IMR-90 (cell line): ENCODE measurements at regions not wholly inside any gene's neighbourhood (a gene's known extent, or its start where the extent isn't known, plus 50 kb on each side); places are given as distances from the start of the nearest gene placed in this dataset.

Experiments
- ATAC-seq: fragments of 200-7000 bp; cut with Tn5 transposase; 2 replicates; pipeline ENCODE4 v1.9.1; 2020; ENCODE audit warnings: low read depth, mild to moderate bottlenecking, moderate library complexity
- BruUV-seq: library from RNA; stranded (reverse); fragments of 400-500 nt; replicated peaks from 2 replicates; lab custom pipeline; 2021; lab: Mats Ljungman, UMichigan
- CTCF ChIA-PET: fragments of 300-600 bp; formaldehyde crosslinking; extraction: SDS; loops from one replicate; lab custom pipeline; 2021; ENCODE audit warnings: antibody characterized with exemption; lab: Yijun Ruan, JAX
- POLR2A ChIA-PET: fragments of 300-600 bp; sonication (Branson Sonifier 250); formaldehyde crosslinking; loops from one replicate; lab custom pipeline; 2022; ENCODE audit warnings: antibody characterized with exemption; ENCODE audit not compliant: unreplicated experiment; lab: Charles Lee
- DNase-seq: peaks from one replicate; pipeline ENCODE4 v3.0.0; 2013
- H2AFZ ChIP-seq: replicated peaks from 2 replicates; pipeline ENCODE3; 2013; ENCODE audit warnings: low read length, mild to moderate bottlenecking; ENCODE audit not compliant: poor library complexity
- H2AK5ac ChIP-seq: 2 replicates; pipeline ENCODE4 v1.6.1; 2013; ENCODE audit warnings: low read depth, low read length, inconsistent platforms
- H2AK9ac ChIP-seq: replicated peaks from 2 replicates; pipeline ENCODE3; 2013; ENCODE audit warnings: mild to moderate bottlenecking, low read depth, low read length, moderate library complexity; ENCODE audit not compliant: poor library complexity
- H2BK120ac ChIP-seq: 2 replicates; pipeline ENCODE4 v1.6.1; 2013; ENCODE audit warnings: low read depth, low read length, inconsistent platforms
- H2BK15ac ChIP-seq: 3 replicates; pipeline ENCODE4 v1.6.1; 2013; ENCODE audit warnings: low read depth, low read length, inconsistent platforms
- H2BK20ac ChIP-seq: 2 replicates; pipeline ENCODE4 v1.6.1; 2013; ENCODE audit warnings: low read depth, mild to moderate bottlenecking, inconsistent platforms, low read length, moderate library complexity
- H2BK5ac ChIP-seq: 2 replicates; pipeline ENCODE4 v1.6.1; 2013; ENCODE audit warnings: mild to moderate bottlenecking, low read depth, low read length, inconsistent platforms; ENCODE audit not compliant: poor library complexity, severe bottlenecking
- H3K14ac ChIP-seq: replicated peaks from 2 replicates; pipeline ENCODE4 v1.6.1; 2013; ENCODE audit warnings: low read depth, low read length, inconsistent platforms
- H3K18ac ChIP-seq: 2 replicates; pipeline ENCODE4 v1.6.1; 2013; ENCODE audit warnings: low read depth, low read length, control low read depth
- H3K23ac ChIP-seq: 2 replicates; pipeline ENCODE4 v1.6.1; 2013; ENCODE audit warnings: low read depth, low read length, inconsistent platforms
- H3K27ac ChIP-seq: 2 replicates; pipeline ENCODE4 v1.5.1; 2013; ENCODE audit warnings: mild to moderate bottlenecking, control low read depth, low read length; ENCODE audit not compliant: insufficient read depth
- H3K27me3 ChIP-seq: 2 replicates; pipeline ENCODE4 v1.6.1; 2013; ENCODE audit warnings: low read length; ENCODE audit not compliant: control insufficient read depth, insufficient read depth
- H3K36me3 ChIP-seq: 2 replicates; pipeline ENCODE4 v1.6.1; 2013; ENCODE audit warnings: low read length, mixed read lengths; ENCODE audit not compliant: control insufficient read depth, insufficient read depth
- H3K4ac ChIP-seq: 2 replicates; pipeline ENCODE4 v1.6.1; 2013; ENCODE audit warnings: low read depth, low read length, inconsistent platforms
- H3K4me1 ChIP-seq: 2 replicates; pipeline ENCODE4 v1.6.1; 2013; ENCODE audit warnings: low read length, mixed read lengths; ENCODE audit not compliant: control insufficient read depth, insufficient read depth
- H3K4me2 ChIP-seq: 2 replicates; pipeline ENCODE4 v1.6.1; 2013; ENCODE audit warnings: low read depth, mild to moderate bottlenecking, control low read depth, low read length, moderate library complexity
- H3K4me3 ChIP-seq: 2 replicates; pipeline ENCODE4 v1.5.1; 2013; ENCODE audit warnings: low read depth, mild to moderate bottlenecking, control low read depth, low read length, moderate library complexity; ENCODE audit not compliant: insufficient read depth
- H3K56ac ChIP-seq: 2 replicates; pipeline ENCODE4 v1.6.1; 2013; ENCODE audit warnings: low read length, inconsistent platforms; ENCODE audit not compliant: insufficient read depth; ENCODE audit errors: extremely low read depth
- H3K79me1 ChIP-seq, 2 experiments: 2 replicates each; pipeline ENCODE4 v1.6.1; 2013; ENCODE audit warnings: low read length in 2 of 2, inconsistent platforms in 1 of 2, low read depth in 1 of 2
- H3K9ac ChIP-seq: 2 replicates; pipeline ENCODE4 v1.6.1; 2013; ENCODE audit warnings: low read depth, low read length, control low read depth
- H3K9me1 ChIP-seq: 2 replicates; pipeline ENCODE4 v1.6.1; 2013; ENCODE audit warnings: low read length, inconsistent platforms; ENCODE audit not compliant: insufficient read depth
- H3K9me3 ChIP-seq: 2 replicates; pipeline ENCODE4 v1.6.1; 2013; ENCODE audit warnings: low read length; ENCODE audit not compliant: control insufficient read depth, insufficient read depth
- H4K20me1 ChIP-seq: 2 replicates; pipeline ENCODE4 v1.6.1; 2013; ENCODE audit warnings: low read length, inconsistent platforms; ENCODE audit not compliant: insufficient read depth
- H4K5ac ChIP-seq: 2 replicates; pipeline ENCODE4 v1.6.1; 2013; ENCODE audit warnings: mild to moderate bottlenecking, low read depth, low read length, control low read depth
- H4K8ac ChIP-seq, 2 experiments: 2 replicates each; pipeline ENCODE4 v1.6.1; 2013; ENCODE audit warnings: low read depth in 2 of 2, low read length in 2 of 2, control low read depth in 1 of 2, inconsistent platforms in 1 of 2
- H4K91ac ChIP-seq: 2 replicates; pipeline ENCODE4 v1.6.1; 2013; ENCODE audit warnings: low read depth, low read length, inconsistent platforms; ENCODE audit not compliant: insufficient read depth
- BHLHE40 ChIP-seq: fragments of 150-350 bp; IDR thresholded peaks from 2 replicates; pipeline ENCODE4 v1.6.1; 2016; ENCODE audit warnings: mild to moderate bottlenecking, low read depth, low read length
- CEBPB ChIP-seq: IDR thresholded peaks from 2 replicates; pipeline ENCODE4 v1.6.1; 2012; ENCODE audit warnings: low read depth, low read length, improper control_type of control experiment
- CHD1 ChIP-seq: IDR thresholded peaks from 2 replicates; pipeline ENCODE4 v1.6.1; 2012; ENCODE audit warnings: low read depth, low read length, improper control_type of control experiment
- FOS ChIP-seq: fragments of 150-350 bp; IDR thresholded peaks from 2 replicates; pipeline ENCODE4 v1.6.1; 2016; ENCODE audit warnings: low read depth, low read length
- MAFK ChIP-seq: IDR thresholded peaks from 2 replicates; pipeline ENCODE4 v1.6.1; 2012; ENCODE audit warnings: low read depth, low read length, improper control_type of control experiment
- MAZ ChIP-seq: IDR thresholded peaks from 2 replicates; pipeline ENCODE4 v1.6.1; 2012; ENCODE audit warnings: low read depth, mild to moderate bottlenecking, low read length, improper control_type of control experiment, moderate library complexity, borderline replicate concordance
- MXI1 ChIP-seq: IDR thresholded peaks from 2 replicates; pipeline ENCODE4 v1.6.1; 2012; ENCODE audit warnings: low read depth, mild to moderate bottlenecking, low read length, moderate library complexity, borderline replicate concordance
- NFE2L2 ChIP-seq: fragments of 150-350 bp; IDR thresholded peaks from 2 replicates; pipeline ENCODE4 v1.6.1; 2016; ENCODE audit warnings: low read depth, mild to moderate bottlenecking, low read length
- POLR2A ChIP-seq: IDR thresholded peaks from 2 replicates; pipeline ENCODE4 v1.6.1; 2012; ENCODE audit warnings: mild to moderate bottlenecking, low read depth, low read length
- RAD21 ChIP-seq: IDR thresholded peaks from 2 replicates; pipeline ENCODE4 v1.6.1; 2012; ENCODE audit warnings: low read length, improper control_type of control experiment
- RCOR1 ChIP-seq: IDR thresholded peaks from 2 replicates; pipeline ENCODE4 v1.6.1; 2012; ENCODE audit warnings: mild to moderate bottlenecking, low read length, improper control_type of control experiment; ENCODE audit not compliant: insufficient replicate concordance
- RFX5 ChIP-seq: IDR thresholded peaks from 2 replicates; pipeline ENCODE4 v1.8.0; 2012; ENCODE audit warnings: low read depth, mild to moderate bottlenecking, low read length, moderate library complexity
- SMC3 ChIP-seq: fragments of 150-350 bp; IDR thresholded peaks from 2 replicates; pipeline ENCODE4 v1.6.1; 2016; ENCODE audit warnings: low read depth, mild to moderate bottlenecking, antibody characterized with exemption, low read length, moderate library complexity
- WGBS, 2 experiments: methylation state at CpG; one replicate each; pipeline versions ENCODE4 v1.1.5 to v1.1.7; 2013; ENCODE audit warnings: missing lambda C conversion rate in 2 of 2; ENCODE audit not compliant: insufficient read length in 1 of 2; ENCODE audit errors: extremely low coverage in 2 of 2; 5-methylcytosine and 5-hydroxymethylcytosine counted together
- dilution Hi-C: fragments of 300-500 bp; cut with HindIII; formaldehyde crosslinking; loops from one replicate; pipeline ENCODE4 v1.14.3; 2018; ENCODE audit warnings: low sequenced_read_pairs; ENCODE audit not compliant: unreplicated experiment
- in situ Hi-C: fragments of 300-500 bp; cut with MboI; formaldehyde crosslinking; loops from 3 replicates; pipeline ENCODE4 v1.14.3; 2019; ENCODE audit warnings: low sequenced_read_pairs, inconsistent platforms, mixed read lengths
- intact Hi-C: fragments of 100-400 bp; cut with micrococcal nuclease; formaldehyde crosslinking; loops from 2 replicates; pipeline ENCODE4 v1.10.0; 2022
- TF ChIP-seq, protein P1 (sequence below): conservative IDR thresholded peaks from 2 replicates; pipeline ENCODE4 v1.5.1; 2012; ENCODE audit warnings: mild to moderate bottlenecking, low read depth, low read length, improper control_type of control experiment
- TF ChIP-seq, protein P2 (sequence below): fragments of 150-350 bp; IDR thresholded peaks from 2 replicates; pipeline ENCODE4 v1.6.1; 2016; ENCODE audit warnings: low read depth, mild to moderate bottlenecking, low read length, moderate library complexity, borderline replicate concordance
- TF ChIP-seq, protein P3 (sequence below): fragments of 150-350 bp; IDR thresholded peaks from 2 replicates; pipeline ENCODE4 v1.6.1; 2017; ENCODE audit warnings: mild to moderate bottlenecking, antibody characterized with exemption, low read length, low read depth

DNA sequence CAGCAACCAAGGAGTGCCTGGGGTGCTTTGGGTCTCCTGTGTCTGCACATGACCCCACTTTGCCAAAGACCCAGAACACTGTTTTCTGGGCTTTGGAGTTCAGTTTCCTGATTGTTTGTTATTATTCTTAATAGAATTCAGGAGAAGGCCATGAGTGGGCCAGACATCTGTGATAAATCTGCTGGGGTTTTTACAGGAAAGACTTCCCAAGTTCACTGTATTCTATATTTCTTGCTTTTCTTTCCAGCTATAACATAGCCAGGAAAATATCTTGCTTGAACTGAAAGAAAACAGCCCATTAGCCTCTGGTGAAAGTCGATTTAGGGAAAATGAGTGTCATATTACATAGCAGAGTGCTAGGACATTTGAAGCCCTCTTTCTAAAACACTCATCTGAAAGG, 345.1 kb upstream of the USP24 start:
- ChIA-PET POLR2A (no interaction called here), CTCF (no interaction called here)
- no TSS peak for BruUV-seq
- Histone ChIP-seq H2BK5ac (no peak overlapping the region), H2BK15ac (no peak overlapping the region), H3K4ac (0 out of 2 replicates have a peak overlapping the region, but pooled peaks have one; percentile 20), H2BK20ac (0 out of 2 replicates have a peak overlapping the region, but pooled peaks have one; percentile 17), H3K9me3 (no peaks in the 10 kb centered on the region), H3K9me1 (0 out of 2 replicates have a peak, but pooled peaks cover 2% of the 10 kb centered on the region), H3K4me2 (no peak overlapping the region), H3K79me1 (no peaks in the 10 kb centered on the region), H3K36me3 (no peaks in the 10 kb centered on the region), H3K23ac (no peak overlapping the region), H3K27ac (peak overlapping the region; percentile 70; the same call in 1 of the 2 replicates), H2AFZ (peak overlapping the region; percentile 64), H4K5ac (peak overlapping the region; percentile 89), H2AK5ac (no peak overlapping the region), H3K4me3 (no peak overlapping the region), H3K18ac (peak overlapping the region; percentile 90), H4K91ac (no peak overlapping the region), H4K8ac (no peak overlapping the region; a peak in 1 of 4 replicates), H3K27me3 (no peaks in the 10 kb centered on the region), H2BK120ac (peak overlapping the region; percentile 14; the same call in 1 of the 2 replicates), H3K14ac (peak overlapping the region; percentile 25; the same call in 1 of the 2 replicates), H3K56ac (no peak overlapping the region), H4K20me1 (no peaks in the 10 kb centered on the region), H3K4me1 (peaks cover 5% of the 10 kb centered on the region), H3K9ac (no peak overlapping the region), H2AK9ac (no peak overlapping the region)
- ATAC-seq (peak; percentile 59), DNase-seq (peak; percentile 18)
- dilution Hi-C loops (no loop called here), in situ Hi-C loops (no loop called here), intact Hi-C loops (no loop called here)
- TF ChIP-seq, protein P1, sequence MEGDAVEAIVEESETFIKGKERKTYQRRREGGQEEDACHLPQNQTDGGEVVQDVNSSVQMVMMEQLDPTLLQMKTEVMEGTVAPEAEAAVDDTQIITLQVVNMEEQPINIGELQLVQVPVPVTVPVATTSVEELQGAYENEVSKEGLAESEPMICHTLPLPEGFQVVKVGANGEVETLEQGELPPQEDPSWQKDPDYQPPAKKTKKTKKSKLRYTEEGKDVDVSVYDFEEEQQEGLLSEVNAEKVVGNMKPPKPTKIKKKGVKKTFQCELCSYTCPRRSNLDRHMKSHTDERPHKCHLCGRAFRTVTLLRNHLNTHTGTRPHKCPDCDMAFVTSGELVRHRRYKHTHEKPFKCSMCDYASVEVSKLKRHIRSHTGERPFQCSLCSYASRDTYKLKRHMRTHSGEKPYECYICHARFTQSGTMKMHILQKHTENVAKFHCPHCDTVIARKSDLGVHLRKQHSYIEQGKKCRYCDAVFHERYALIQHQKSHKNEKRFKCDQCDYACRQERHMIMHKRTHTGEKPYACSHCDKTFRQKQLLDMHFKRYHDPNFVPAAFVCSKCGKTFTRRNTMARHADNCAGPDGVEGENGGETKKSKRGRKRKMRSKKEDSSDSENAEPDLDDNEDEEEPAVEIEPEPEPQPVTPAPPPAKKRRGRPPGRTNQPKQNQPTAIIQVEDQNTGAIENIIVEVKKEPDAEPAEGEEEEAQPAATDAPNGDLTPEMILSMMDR, result no peak
- TF ChIP-seq CHD1, result no peak
- no peak for TF ChIP-seq MAFK
- TF ChIP-seq MXI1, result no peak
- TF ChIP-seq POLR2A, result no peak
- no peak for TF ChIP-seq CEBPB
- no peak for TF ChIP-seq NFE2L2
- no peak for TF ChIP-seq RFX5
- no peak for TF ChIP-seq BHLHE40
- no peak for TF ChIP-seq SMC3
- TF ChIP-seq, protein P2, sequence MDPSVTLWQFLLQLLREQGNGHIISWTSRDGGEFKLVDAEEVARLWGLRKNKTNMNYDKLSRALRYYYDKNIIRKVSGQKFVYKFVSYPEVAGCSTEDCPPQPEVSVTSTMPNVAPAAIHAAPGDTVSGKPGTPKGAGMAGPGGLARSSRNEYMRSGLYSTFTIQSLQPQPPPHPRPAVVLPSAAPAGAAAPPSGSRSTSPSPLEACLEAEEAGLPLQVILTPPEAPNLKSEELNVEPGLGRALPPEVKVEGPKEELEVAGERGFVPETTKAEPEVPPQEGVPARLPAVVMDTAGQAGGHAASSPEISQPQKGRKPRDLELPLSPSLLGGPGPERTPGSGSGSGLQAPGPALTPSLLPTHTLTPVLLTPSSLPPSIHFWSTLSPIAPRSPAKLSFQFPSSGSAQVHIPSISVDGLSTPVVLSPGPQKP, result no peak
- no peak for TF ChIP-seq MAZ
- no peak for TF ChIP-seq FOS
- TF ChIP-seq RAD21, result no peak
- TF ChIP-seq, protein P3, sequence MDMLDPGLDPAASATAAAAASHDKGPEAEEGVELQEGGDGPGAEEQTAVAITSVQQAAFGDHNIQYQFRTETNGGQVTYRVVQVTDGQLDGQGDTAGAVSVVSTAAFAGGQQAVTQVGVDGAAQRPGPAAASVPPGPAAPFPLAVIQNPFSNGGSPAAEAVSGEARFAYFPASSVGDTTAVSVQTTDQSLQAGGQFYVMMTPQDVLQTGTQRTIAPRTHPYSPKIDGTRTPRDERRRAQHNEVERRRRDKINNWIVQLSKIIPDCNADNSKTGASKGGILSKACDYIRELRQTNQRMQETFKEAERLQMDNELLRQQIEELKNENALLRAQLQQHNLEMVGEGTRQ, result no peak
- no peak for TF ChIP-seq RCOR1
- no CpG with 5 or more reads among the region's 1 CpG for WGBS, 2 experiments
